GM12878 (cell line): ENCODE measurements at regions not wholly inside any gene's neighbourhood (a gene's known extent, or its start where the extent isn't known, plus 50 kb on each side); places are given as distances from the start of the nearest gene placed in this dataset.
A peak's percentile ranks its signal among the peaks of the same experiment; 100 is the strongest.

Experiments used
- ATAC-seq: fragments of 200-7000 bp; cut with Tn5 transposase; 3 replicates; pipeline ENCODE4 v1.9.1; 2020; ENCODE audit warnings: mild to moderate bottlenecking, moderate library complexity
- BruUV-seq: library from RNA; stranded (reverse); fragments of 400-500 nt; replicated peaks from 2 replicates; lab custom pipeline; 2021; lab: Mats Ljungman, UMichigan
- CTCF ChIA-PET: fragments of 300-600 bp; sonication (Branson Sonifier 250); formaldehyde crosslinking; extraction: SDS; loops from one replicate; lab custom pipeline; 2021; ENCODE audit warnings: inconsistent platforms; lab: Yijun Ruan, JAX
- POLR2A ChIA-PET: fragments of 350-600 bp; formaldehyde crosslinking; extraction: SDS; loops from one replicate; lab custom pipeline; 2021; ENCODE audit warnings: inconsistent platforms; lab: Charles Lee
- RAD21 ChIA-PET: fragments of 300-600 bp; sonication (Branson Sonifier 250); formaldehyde crosslinking; loops from one replicate; lab custom pipeline; 2023; ENCODE audit warnings: antibody characterized with exemption; ENCODE audit not compliant: unreplicated experiment; lab: Charles Lee
- SMC1A ChIA-PET: fragments of 300-600 bp; sonication (Branson Sonifier 250); formaldehyde crosslinking; loops from one replicate; lab custom pipeline; 2023; ENCODE audit not compliant: unreplicated experiment, uncharacterized antibody; lab: Charles Lee
- DNase-seq: peaks from one replicate; pipeline ENCODE4 v3.0.0-alpha.2; 2011; ENCODE audit warnings: low read depth, low spot score
- FAIRE-seq: peaks from 3 replicates; lab custom pipeline; 2011; peaks lifted over from hg19 to GRCh38; lab: Jason Lieb, UNC
- H2AFZ ChIP-seq: 2 replicates; pipeline ENCODE4 v1.6.0; 2011; ENCODE audit warnings: low read depth, low read length, control low read depth; ENCODE audit not compliant: control insufficient read depth
- H3K27ac ChIP-seq: 2 replicates; pipeline ENCODE4 v1.5.1; 2011; ENCODE audit warnings: control low read depth; ENCODE audit not compliant: control insufficient read depth, insufficient read depth
- H3K27me3 ChIP-seq, 2 experiments: replicated peaks in 1 of 2; 2 replicates each; pipeline versions ENCODE4 v1.6.0 to v1.6.1; 2011; ENCODE audit warnings: low read length in 1 of 2; ENCODE audit not compliant: control insufficient read depth in 2 of 2, insufficient read depth in 2 of 2
- H3K36me3 ChIP-seq, 2 experiments: 2 replicates each; pipeline ENCODE4 v1.5.1; 2011; ENCODE audit warnings: low read length in 1 of 2; ENCODE audit not compliant: control insufficient read depth in 2 of 2, insufficient read depth in 2 of 2
- H3K4me1 ChIP-seq: 2 replicates; pipeline ENCODE4 v1.6.1; 2011; ENCODE audit warnings: mild to moderate bottlenecking, low read length, moderate library complexity, mixed read lengths; ENCODE audit not compliant: control insufficient read depth, insufficient read depth
- H3K4me2 ChIP-seq: 2 replicates; pipeline ENCODE4 v1.6.0; 2011; ENCODE audit warnings: control low read depth; ENCODE audit not compliant: control insufficient read depth, insufficient read depth
- H3K4me3 ChIP-seq: fragments of 200-600 bp; sonication (generic); 2 replicates; pipeline ENCODE4 v1.5.1; 2016
- H3K79me2 ChIP-seq: 2 replicates; pipeline ENCODE4 v1.6.0; 2011; ENCODE audit warnings: low read length; ENCODE audit not compliant: control insufficient read depth, insufficient read depth
- H3K9ac ChIP-seq: 2 replicates; pipeline ENCODE4 v1.8.0; 2011; ENCODE audit warnings: low read length, control low read depth, mixed read lengths; ENCODE audit not compliant: control insufficient read depth, insufficient read depth
- H3K9me3 ChIP-seq: replicated peaks from 3 replicates; pipeline ENCODE4 v1.5.1; 2011; ENCODE audit warnings: mild to moderate bottlenecking, low read length; ENCODE audit not compliant: control insufficient read depth, insufficient read depth
- H4K20me1 ChIP-seq: 2 replicates; pipeline ENCODE4 v1.6.0; 2011; ENCODE audit not compliant: control insufficient read depth, insufficient read depth
- EZH2 ChIP-seq: IDR thresholded peaks from 2 replicates; pipeline ENCODE4 v1.6.1; 2012; ENCODE audit warnings: low read depth, mild to moderate bottlenecking, control low read depth, inconsistent platforms, low read length, borderline replicate concordance; ENCODE audit not compliant: control insufficient read depth
- HDGF ChIP-seq: fragments of 450-650 bp; IDR thresholded peaks from 2 replicates; pipeline ENCODE4 v1.6.1; 2016; ENCODE audit warnings: antibody characterized with exemption
- MEF2A ChIP-seq: IDR thresholded peaks from 2 replicates; pipeline ENCODE4 v1.6.1; 2011; ENCODE audit warnings: low read depth, mild to moderate bottlenecking, low read length, moderate library complexity; ENCODE audit not compliant: insufficient read depth
- MEF2B ChIP-seq: fragments of 450-650 bp; IDR thresholded peaks from 2 replicates; pipeline ENCODE4 v1.6.1; 2018; ENCODE audit warnings: mild to moderate bottlenecking, moderate library complexity; ENCODE audit not compliant: partially characterized antibody, poor library complexity, severe bottlenecking
- MYB ChIP-seq: fragments of 150-350 bp; IDR thresholded peaks from 2 replicates; pipeline ENCODE4 v1.6.1; 2014; ENCODE audit warnings: mild to moderate bottlenecking, low read depth, low read length, borderline replicate concordance
- SREBF1 ChIP-seq: IDR thresholded peaks from 2 replicates; pipeline ENCODE4 v1.6.1; 2012; ENCODE audit warnings: mild to moderate bottlenecking, low read length
- WGBS: methylation state at CpG from one replicate; pipeline ENCODE4 v1.1.6; 2016; ENCODE audit warnings: low lambda C conversion rate; ENCODE audit not compliant: insufficient replicate concordance, insufficient coverage; ENCODE audit errors: missing lambda C conversion rate; 5-methylcytosine and 5-hydroxymethylcytosine counted together
- in situ Hi-C: fragments of 300-500 bp; cut with MboI; formaldehyde crosslinking; loops from 9 replicates; pipeline ENCODE4 v1.14.3; 2018; ENCODE audit warnings: mixed read lengths
- intact Hi-C: fragments of 100-400 bp; cut with micrococcal nuclease; formaldehyde crosslinking; loops from one replicate; pipeline ENCODE4 v1.14.2; 2022; ENCODE audit not compliant: unreplicated experiment
- TF ChIP-seq, protein P1 (sequence below): fragments of 450-650 bp; IDR thresholded peaks from 2 replicates; pipeline ENCODE4 v1.6.1; 2017; ENCODE audit warnings: mild to moderate bottlenecking, moderate library complexity
- TF ChIP-seq, protein P2 (sequence below): fragments of 450-650 bp; formaldehyde crosslinking; IDR thresholded peaks from 2 replicates; pipeline ENCODE4 v1.4.0; 2020; ENCODE audit warnings: mild to moderate bottlenecking, moderate library complexity

DNA sequence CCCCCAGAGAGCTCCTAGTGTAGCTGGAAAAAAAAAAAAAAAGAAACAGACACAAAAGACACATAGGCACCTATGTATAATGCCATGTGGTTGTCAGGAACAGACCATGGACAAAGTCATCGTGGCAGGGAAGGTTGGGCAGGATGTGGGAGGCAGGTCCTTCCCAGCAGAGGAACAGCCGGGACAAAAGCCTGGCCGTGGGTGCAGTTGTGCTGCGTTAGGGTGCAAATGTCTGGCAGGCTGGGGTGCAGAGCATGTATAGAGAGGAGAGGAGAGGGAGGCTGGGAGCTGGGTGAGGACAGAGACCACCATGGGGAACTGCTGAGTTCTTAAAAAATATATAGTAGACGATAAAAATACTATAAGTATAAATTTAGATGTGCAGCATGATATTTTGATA lies 125.7 kb upstream of the C1orf174 start (continued):
- TF ChIP-seq HDGF: no peak
- no peak for TF ChIP-seq MEF2A
- TF ChIP-seq, protein P1, sequence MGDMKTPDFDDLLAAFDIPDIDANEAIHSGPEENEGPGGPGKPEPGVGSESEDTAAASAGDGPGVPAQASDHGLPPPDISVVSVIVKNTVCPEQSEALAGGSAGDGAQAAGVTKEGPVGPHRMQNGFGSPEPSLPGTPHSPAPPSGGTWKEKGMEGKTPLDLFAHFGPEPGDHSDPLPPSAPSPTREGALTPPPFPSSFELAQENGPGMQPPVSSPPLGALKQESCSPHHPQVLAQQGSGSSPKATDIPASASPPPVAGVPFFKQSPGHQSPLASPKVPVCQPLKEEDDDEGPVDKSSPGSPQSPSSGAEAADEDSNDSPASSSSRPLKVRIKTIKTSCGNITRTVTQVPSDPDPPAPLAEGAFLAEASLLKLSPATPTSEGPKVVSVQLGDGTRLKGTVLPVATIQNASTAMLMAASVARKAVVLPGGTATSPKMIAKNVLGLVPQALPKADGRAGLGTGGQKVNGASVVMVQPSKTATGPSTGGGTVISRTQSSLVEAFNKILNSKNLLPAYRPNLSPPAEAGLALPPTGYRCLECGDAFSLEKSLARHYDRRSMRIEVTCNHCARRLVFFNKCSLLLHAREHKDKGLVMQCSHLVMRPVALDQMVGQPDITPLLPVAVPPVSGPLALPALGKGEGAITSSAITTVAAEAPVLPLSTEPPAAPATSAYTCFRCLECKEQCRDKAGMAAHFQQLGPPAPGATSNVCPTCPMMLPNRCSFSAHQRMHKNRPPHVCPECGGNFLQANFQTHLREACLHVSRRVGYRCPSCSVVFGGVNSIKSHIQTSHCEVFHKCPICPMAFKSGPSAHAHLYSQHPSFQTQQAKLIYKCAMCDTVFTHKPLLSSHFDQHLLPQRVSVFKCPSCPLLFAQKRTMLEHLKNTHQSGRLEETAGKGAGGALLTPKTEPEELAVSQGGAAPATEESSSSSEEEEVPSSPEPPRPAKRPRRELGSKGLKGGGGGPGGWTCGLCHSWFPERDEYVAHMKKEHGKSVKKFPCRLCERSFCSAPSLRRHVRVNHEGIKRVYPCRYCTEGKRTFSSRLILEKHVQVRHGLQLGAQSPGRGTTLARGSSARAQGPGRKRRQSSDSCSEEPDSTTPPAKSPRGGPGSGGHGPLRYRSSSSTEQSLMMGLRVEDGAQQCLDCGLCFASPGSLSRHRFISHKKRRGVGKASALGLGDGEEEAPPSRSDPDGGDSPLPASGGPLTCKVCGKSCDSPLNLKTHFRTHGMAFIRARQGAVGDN: no peak
- TF ChIP-seq SREBF1: no peak
- TF ChIP-seq, all 136 proteins: peak for 0

- POLR2A ChIA-PET: no interaction called here
- H3K4me3 ChIP-seq: no peak overlapping the region
- CTCF ChIA-PET: no interaction called here
Measured at GRCh38 chr1:4027008-4027407, 126.9 kb upstream of the C1orf174 start.

More at GRCh38 chr1:4027008-4027407, 126.9 kb upstream of the C1orf174 start:
- Histone ChIP-seq H4K20me1 (no peaks in the 10 kb centered on the region), H3K4me1 (peaks cover 13% of the 10 kb centered on the region), H3K27me3 (no peaks in the 10 kb centered on the region), H3K36me3 (no peaks in the 10 kb centered on the region), H2AFZ (no peak overlapping the region), H3K4me2 (peak overlapping the region; percentile 63; the same call in 1 of the 2 replicates), H3K9ac (no peak overlapping the region), H3K9me3 (no peaks in the 10 kb centered on the region; the same call in 2 of the 3 replicates), H3K79me2 (no peaks in the 10 kb centered on the region), H3K27ac (no peak overlapping the region)
- DNase-seq (no peak), ATAC-seq (no peak), FAIRE-seq (no peak)
- 0% methylated on average over 11 of the region's 11 CpGs for WGBS
- TF ChIP-seq, protein P2, sequence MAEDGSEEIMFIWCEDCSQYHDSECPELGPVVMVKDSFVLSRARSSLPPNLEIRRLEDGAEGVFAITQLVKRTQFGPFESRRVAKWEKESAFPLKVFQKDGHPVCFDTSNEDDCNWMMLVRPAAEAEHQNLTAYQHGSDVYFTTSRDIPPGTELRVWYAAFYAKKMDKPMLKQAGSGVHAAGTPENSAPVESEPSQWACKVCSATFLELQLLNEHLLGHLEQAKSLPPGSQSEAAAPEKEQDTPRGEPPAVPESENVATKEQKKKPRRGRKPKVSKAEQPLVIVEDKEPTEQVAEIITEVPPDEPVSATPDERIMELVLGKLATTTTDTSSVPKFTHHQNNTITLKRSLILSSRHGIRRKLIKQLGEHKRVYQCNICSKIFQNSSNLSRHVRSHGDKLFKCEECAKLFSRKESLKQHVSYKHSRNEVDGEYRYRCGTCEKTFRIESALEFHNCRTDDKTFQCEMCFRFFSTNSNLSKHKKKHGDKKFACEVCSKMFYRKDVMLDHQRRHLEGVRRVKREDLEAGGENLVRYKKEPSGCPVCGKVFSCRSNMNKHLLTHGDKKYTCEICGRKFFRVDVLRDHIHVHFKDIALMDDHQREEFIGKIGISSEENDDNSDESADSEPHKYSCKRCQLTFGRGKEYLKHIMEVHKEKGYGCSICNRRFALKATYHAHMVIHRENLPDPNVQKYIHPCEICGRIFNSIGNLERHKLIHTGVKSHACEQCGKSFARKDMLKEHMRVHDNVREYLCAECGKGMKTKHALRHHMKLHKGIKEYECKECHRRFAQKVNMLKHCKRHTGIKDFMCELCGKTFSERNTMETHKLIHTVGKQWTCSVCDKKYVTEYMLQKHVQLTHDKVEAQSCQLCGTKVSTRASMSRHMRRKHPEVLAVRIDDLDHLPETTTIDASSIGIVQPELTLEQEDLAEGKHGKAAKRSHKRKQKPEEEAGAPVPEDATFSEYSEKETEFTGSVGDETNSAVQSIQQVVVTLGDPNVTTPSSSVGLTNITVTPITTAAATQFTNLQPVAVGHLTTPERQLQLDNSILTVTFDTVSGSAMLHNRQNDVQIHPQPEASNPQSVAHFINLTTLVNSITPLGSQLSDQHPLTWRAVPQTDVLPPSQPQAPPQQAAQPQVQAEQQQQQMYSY: no peak
- TF ChIP-seq MEF2B: peak; percentile 37
- TF ChIP-seq MYB: no peak
- no peak for TF ChIP-seq EZH2
- ChIA-PET RAD21 (no interaction called here), SMC1A (no interaction called here)
- intact Hi-C loops (no loop called here), in situ Hi-C loops (no loop called here)
- BruUV-seq: no TSS peak
